Liver (tissue), 8 donors: ENCODE measurements at regions not wholly inside any gene's neighbourhood (a gene's known extent, or its start where the extent isn't known, plus 50 kb on each side); places are given as distances from the start of the nearest gene placed in this dataset.

Source experiments
- DNase-seq: peaks from one replicate; pipeline ENCODE4 v3.0.0-alpha.2; 2017; ENCODE audit warnings: low spot score
- H3K27ac ChIP-seq, 2 donors: one replicate each; pipeline ENCODE4 v1.7.0; 2013; ENCODE audit warnings: inconsistent platforms in 2 of 2, low read length in 2 of 2, control low read depth in 1 of 2, low read depth in 1 of 2, mild to moderate bottlenecking in 1 of 2
- H3K27me3 ChIP-seq, 4 donors: one replicate each; pipeline versions ENCODE4 v1.6.1 to v1.7.0; 2013; ENCODE audit warnings: low read length in 3 of 4, inconsistent platforms in 1 of 4, mild to moderate bottlenecking in 1 of 4, moderate library complexity in 1 of 4; ENCODE audit not compliant: control insufficient read depth in 4 of 4, insufficient read depth in 4 of 4
- H3K36me3 ChIP-seq, 4 donors: one replicate each; pipeline versions ENCODE4 v1.6.1 to v1.7.0; 2013; ENCODE audit warnings: low read length in 3 of 4, mild to moderate bottlenecking in 3 of 4, low read depth in 1 of 4, moderate library complexity in 1 of 4; ENCODE audit not compliant: control insufficient read depth in 4 of 4, insufficient read depth in 3 of 4
- H3K4me1 ChIP-seq, 4 donors: one replicate each; pipeline versions ENCODE4 v1.6.1 to v1.7.0; 2013; ENCODE audit warnings: low read length in 3 of 4, mild to moderate bottlenecking in 3 of 4, moderate library complexity in 1 of 4; ENCODE audit not compliant: control insufficient read depth in 4 of 4, insufficient read depth in 4 of 4
- H3K4me3 ChIP-seq, 3 donors: one replicate each; pipeline versions ENCODE4 v1.6.1 to v1.7.0; 2013; ENCODE audit warnings: low read length in 3 of 3, control low read depth in 1 of 3, low read depth in 1 of 3, mild to moderate bottlenecking in 1 of 3
- H3K9ac ChIP-seq, 2 donors: one replicate each; pipeline ENCODE4 v1.7.0; 2013; ENCODE audit warnings: low read length in 2 of 2, mild to moderate bottlenecking in 2 of 2, moderate library complexity in 2 of 2, control low read depth in 1 of 2, low read depth in 1 of 2
- H3K9me3 ChIP-seq, 4 donors: one replicate each; pipeline versions ENCODE4 v1.6.1 to v1.7.0; 2013; ENCODE audit warnings: low read length in 3 of 4; ENCODE audit not compliant: control insufficient read depth in 4 of 4
- ATF3 ChIP-seq: IDR thresholded peaks from 2 replicates; pipeline ENCODE4 v1.6.1; 2016; ENCODE audit warnings: antibody characterized with exemption
- EGR1 ChIP-seq, 2 donors: IDR thresholded peaks; 2 replicates each; pipeline ENCODE4 v1.6.1; 2016 to 2018; ENCODE audit warnings: antibody characterized with exemption in 2 of 2, low read depth in 2 of 2
- FOXA1 ChIP-seq: IDR thresholded peaks from 2 replicates; pipeline ENCODE4 v1.6.1; 2016; ENCODE audit warnings: antibody characterized with exemption
- FOXA2 ChIP-seq: IDR thresholded peaks from 2 replicates; pipeline ENCODE4 v1.6.1; 2016; ENCODE audit warnings: antibody characterized with exemption
- GABPA ChIP-seq, 2 donors: IDR thresholded peaks in 1 of 2; conservative IDR thresholded peaks in 1 of 2; 2 replicates each; pipeline ENCODE4 v1.6.1; 2016; ENCODE audit warnings: antibody characterized with exemption in 2 of 2, mild to moderate bottlenecking in 1 of 2, moderate library complexity in 1 of 2
- HNF4A ChIP-seq, 2 donors: conservative IDR thresholded peaks; 2 replicates each; pipeline ENCODE4 v1.6.1; 2016; ENCODE audit warnings: antibody characterized with exemption in 2 of 2, mild to moderate bottlenecking in 2 of 2
- HNF4G ChIP-seq: IDR thresholded peaks from 2 replicates; pipeline ENCODE4 v1.6.1; 2016; ENCODE audit warnings: antibody characterized with exemption
- JUND ChIP-seq, 2 donors: IDR thresholded peaks; 2 replicates each; pipeline ENCODE4 v1.6.1; 2016; ENCODE audit warnings: antibody characterized with exemption in 2 of 2
- NR2F2 ChIP-seq: IDR thresholded peaks from 2 replicates; pipeline ENCODE4 v1.6.1; 2016; ENCODE audit warnings: antibody characterized with exemption
- RAD21 ChIP-seq, 2 donors: IDR thresholded peaks; 2 replicates each; pipeline ENCODE4 v1.6.1; 2016; ENCODE audit warnings: antibody characterized with exemption in 2 of 2, mild to moderate bottlenecking in 2 of 2
- REST ChIP-seq: IDR thresholded peaks from 2 replicates; pipeline ENCODE4 v1.6.1; 2016; ENCODE audit warnings: antibody characterized with exemption, mild to moderate bottlenecking
- RXRA ChIP-seq, 2 donors: IDR thresholded peaks; 2 replicates each; pipeline ENCODE4 v1.6.1; 2017 to 2018; ENCODE audit warnings: antibody characterized with exemption in 2 of 2, mild to moderate bottlenecking in 1 of 2
- SP1 ChIP-seq: IDR thresholded peaks from 2 replicates; pipeline ENCODE4 v1.6.1; 2018; ENCODE audit warnings: antibody characterized with exemption, mild to moderate bottlenecking
- TAF1 ChIP-seq: conservative IDR thresholded peaks from 2 replicates; pipeline ENCODE4 v1.6.1; 2016; ENCODE audit warnings: antibody characterized with exemption, mild to moderate bottlenecking
- YY1 ChIP-seq: IDR thresholded peaks from 2 replicates; pipeline ENCODE4 v1.6.1; 2016; ENCODE audit warnings: antibody characterized with exemption, mild to moderate bottlenecking
- ZBTB33 ChIP-seq: IDR thresholded peaks from 2 replicates; pipeline ENCODE4 v1.6.1; 2016; ENCODE audit warnings: antibody characterized with exemption
- WGBS: extraction: QIAGEN DNeasy Blood & Tissue Kit; methylation state at CpG from one replicate; pipeline ENCODE4 v1.1.7; 2013; 5-methylcytosine and 5-hydroxymethylcytosine counted together
- TF ChIP-seq, protein P1 (sequence below): fragments of 150-350 bp; IDR thresholded peaks from 2 replicates; pipeline ENCODE4 v1.5.1; 2017; ENCODE audit warnings: improper control_type of control experiment, low read depth, low read length; ENCODE audit not compliant: missing input control
- TF ChIP-seq, protein P2 (sequence below): IDR thresholded peaks from 2 replicates; pipeline ENCODE4 v1.6.1; 2016; ENCODE audit warnings: antibody characterized with exemption
- donor health status: healthy.
- donor health status: healthy.
- donor health status: healthy.
- donor health status: healthy.
- donor health status: healthy.

DNA sequence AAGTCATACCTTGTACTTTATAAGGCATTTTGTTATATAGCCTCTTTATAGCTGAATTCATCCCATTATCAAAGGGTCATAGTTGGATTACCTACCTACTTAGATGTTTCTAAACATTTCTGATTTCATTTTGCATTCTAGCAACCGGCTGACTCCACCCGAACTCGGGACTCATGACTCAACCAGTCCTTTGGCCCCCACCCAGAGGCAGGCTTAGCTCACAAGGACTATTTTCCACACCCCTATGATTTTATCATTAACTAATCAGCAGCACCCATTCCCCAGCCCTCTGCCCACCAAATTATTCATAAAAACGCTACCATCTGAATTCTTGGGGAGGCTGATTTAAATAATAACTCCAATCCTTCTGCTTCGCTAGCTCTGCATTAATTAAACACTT lies 79.9 kb upstream of the EGFL6 start:
- Histone ChIP-seq H3K27ac (no peak overlapping the region), H3K27me3 (no peaks in the 10 kb centered on the region), H3K9me3 (no peaks in the 10 kb centered on the region), H3K36me3 (no peaks in the 10 kb centered on the region), H3K4me3 (no peak overlapping the region), H3K9ac (no peak overlapping the region), H3K4me1 (peaks cover 0 to 12% (median 5%) of the 10 kb centered on the region in 4 donors)
- WGBS: 63% methylated on average over 5 of the region's 5 CpGs
- no peak for TF ChIP-seq EGR1 (IDR thresholded peaks at IDR 0.05; ENCODE audit: low read depth in 2 of 2)
- TF ChIP-seq HNF4A (conservative IDR thresholded peaks at IDR 0.05): no peak
- TF ChIP-seq ATF3: no peak
- TF ChIP-seq SP1: no peak
- no peak for TF ChIP-seq TAF1
- TF ChIP-seq REST: no peak
- TF ChIP-seq GABPA (IDR thresholded peaks at IDR 0.05 in 1 of 2, conservative IDR thresholded peaks at IDR 0.05 in 1 of 2): no peak
- TF ChIP-seq RXRA (IDR thresholded peaks at IDR 0.05): no peak
- no peak for TF ChIP-seq NR2F2
- TF ChIP-seq JUND (IDR thresholded peaks at IDR 0.05): no peak
- no peak for TF ChIP-seq YY1
- no peak for TF ChIP-seq ZBTB33
- TF ChIP-seq HNF4G: no peak
- TF ChIP-seq, protein P1, sequence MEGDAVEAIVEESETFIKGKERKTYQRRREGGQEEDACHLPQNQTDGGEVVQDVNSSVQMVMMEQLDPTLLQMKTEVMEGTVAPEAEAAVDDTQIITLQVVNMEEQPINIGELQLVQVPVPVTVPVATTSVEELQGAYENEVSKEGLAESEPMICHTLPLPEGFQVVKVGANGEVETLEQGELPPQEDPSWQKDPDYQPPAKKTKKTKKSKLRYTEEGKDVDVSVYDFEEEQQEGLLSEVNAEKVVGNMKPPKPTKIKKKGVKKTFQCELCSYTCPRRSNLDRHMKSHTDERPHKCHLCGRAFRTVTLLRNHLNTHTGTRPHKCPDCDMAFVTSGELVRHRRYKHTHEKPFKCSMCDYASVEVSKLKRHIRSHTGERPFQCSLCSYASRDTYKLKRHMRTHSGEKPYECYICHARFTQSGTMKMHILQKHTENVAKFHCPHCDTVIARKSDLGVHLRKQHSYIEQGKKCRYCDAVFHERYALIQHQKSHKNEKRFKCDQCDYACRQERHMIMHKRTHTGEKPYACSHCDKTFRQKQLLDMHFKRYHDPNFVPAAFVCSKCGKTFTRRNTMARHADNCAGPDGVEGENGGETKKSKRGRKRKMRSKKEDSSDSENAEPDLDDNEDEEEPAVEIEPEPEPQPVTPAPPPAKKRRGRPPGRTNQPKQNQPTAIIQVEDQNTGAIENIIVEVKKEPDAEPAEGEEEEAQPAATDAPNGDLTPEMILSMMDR: no peak
- TF ChIP-seq, protein P2, sequence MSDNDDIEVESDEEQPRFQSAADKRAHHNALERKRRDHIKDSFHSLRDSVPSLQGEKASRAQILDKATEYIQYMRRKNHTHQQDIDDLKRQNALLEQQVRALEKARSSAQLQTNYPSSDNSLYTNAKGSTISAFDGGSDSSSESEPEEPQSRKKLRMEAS: no peak
- no peak for TF ChIP-seq FOXA2
- no peak for TF ChIP-seq FOXA1
- no peak for TF ChIP-seq RAD21 (IDR thresholded peaks at IDR 0.05)
- no peak for DNase-seq
